H4 (cell line): ENCODE measurements at regions not wholly inside any gene's neighbourhood (a gene's known extent, or its start where the extent isn't known, plus 50 kb on each side); places are given as distances from the start of the nearest gene placed in this dataset.
A peak's percentile ranks its signal among the peaks of the same experiment; 100 is the strongest.
"Not testable (repeated sequence)": the region's sequence is repeated elsewhere in the genome, so short reads cannot be mapped to it uniquely, and the experiment has no call there.

Experiments
- DNase-seq: peaks from one replicate; pipeline ENCODE4 v3.0.0-alpha.2; 2015; ENCODE audit warnings: low spot score

- no peak for DNase-seq
Observed at GRCh38 chr10:111265341-111265740, 188.5 kb downstream of the ADRA2A start.

- no peak for DNase-seq
Observed at GRCh38 chr10:111266165-111266564, 189.3 kb downstream of the ADRA2A start.

- no peak for DNase-seq
Observed at GRCh38 chr10:111267673-111268072, 190.8 kb downstream of the ADRA2A start.

GRCh38 chr10:111273235-111273634 lies 196.4 kb downstream of the ADRA2A start:
- DNase-seq: no peak

GRCh38 chr10:111273635-111274034 lies 196.8 kb downstream of the ADRA2A start:
- no peak for DNase-seq

- no peak for DNase-seq
Observed at GRCh38 chr10:111275091-111275490, 198.3 kb downstream of the ADRA2A start.

- DNase-seq: no peak
Observed at GRCh38 chr10:111277661-111278060, 200.8 kb downstream of the ADRA2A start.

GRCh38 chr10:111278266-111278665 lies 201.4 kb downstream of the ADRA2A start:
- DNase-seq: no peak

- DNase-seq: no peak
Observed at GRCh38 chr10:111281516-111281915, 204.7 kb downstream of the ADRA2A start.

GRCh38 chr10:111289461-111289860 lies 212.6 kb downstream of the ADRA2A start:
- DNase-seq: no peak

- DNase-seq: no peak
Observed at GRCh38 chr10:111290649-111291048, 213.8 kb downstream of the ADRA2A start.

- no peak for DNase-seq
Observed at GRCh38 chr10:111295788-111296187, 219.0 kb downstream of the ADRA2A start.

GRCh38 chr10:111297351-111297848 lies 220.6 kb downstream of the ADRA2A start:
- DNase-seq: peak; percentile 8

GRCh38 chr10:111298031-111298430 lies 221.2 kb downstream of the ADRA2A start:
- no peak for DNase-seq

- no peak for DNase-seq
Observed at GRCh38 chr10:111299037-111299436, 222.2 kb downstream of the ADRA2A start.

- DNase-seq: peak; percentile 10
Observed at GRCh38 chr10:111303887-111304286, 227.1 kb downstream of the ADRA2A start.

GRCh38 chr10:111316722-111317212 lies 239.9 kb downstream of the ADRA2A start:
- DNase-seq: no peak

GRCh38 chr10:111319866-111320265 lies 243.0 kb downstream of the ADRA2A start:
- no peak for DNase-seq

GRCh38 chr10:111323389-111323966 lies 246.6 kb downstream of the ADRA2A start:
- DNase-seq: no peak

GRCh38 chr10:111332174-111332573 lies 255.3 kb downstream of the ADRA2A start:
- DNase-seq: not testable (repeated sequence)

GRCh38 chr10:111335826-111336225 lies 259.0 kb downstream of the ADRA2A start:
- no peak for DNase-seq

- DNase-seq: no peak
Observed at GRCh38 chr10:111338035-111338434, 261.2 kb downstream of the ADRA2A start.

GRCh38 chr10:111338805-111339204 lies 262.0 kb downstream of the ADRA2A start:
- DNase-seq: no peak

- no peak for DNase-seq
Observed at GRCh38 chr10:111344804-111345203, 268.0 kb downstream of the ADRA2A start.
